ENCODE measurements at regions not wholly inside any gene's neighbourhood (a gene's known extent, or its start where the extent isn't known, plus 50 kb on each side); places are given as distances from the start of the nearest gene placed in this dataset.
"Not testable (repeated sequence)": the region's sequence is repeated elsewhere in the genome, so short reads cannot be mapped to it uniquely, and the experiment has no call there.

GRCh38 chr13:18949489-18949761 is 232.2 kb downstream of the TUBA3C start:
- no peak for DNase-seq (ENCODE audit: low spot score)

GRCh38 chr13:18948664-18949488 is 232.7 kb downstream of the TUBA3C start:
- no peak for DNase-seq (ENCODE audit: low spot score)

GRCh38 chr13:18948012-18948663 is 233.5 kb downstream of the TUBA3C start:
- no peak for DNase-seq (ENCODE audit: low spot score)

- DNase-seq (ENCODE audit: low spot score): no peak
Observed at GRCh38 chr13:18947376-18947977, 234.1 kb downstream of the TUBA3C start.

GRCh38 chr13:18946738-18947137 is 234.9 kb downstream of the TUBA3C start:
- DNase-seq (ENCODE audit: low spot score): no peak

GRCh38 chr13:18944501-18945068 is 237.0 kb downstream of the TUBA3C start:
- DNase-seq (ENCODE audit: low spot score): no peak

- DNase-seq (ENCODE audit: low spot score): no peak
Observed at GRCh38 chr13:18943721-18944391, 237.8 kb downstream of the TUBA3C start.

- DNase-seq (ENCODE audit: low spot score): no peak
Observed at GRCh38 chr13:18943273-18943672, 238.4 kb downstream of the TUBA3C start.

GRCh38 chr13:18936104-18936503 is 245.5 kb downstream of the TUBA3C start:
- no peak for DNase-seq (ENCODE audit: low spot score)

- DNase-seq (ENCODE audit: low spot score): no peak
Observed at GRCh38 chr13:18921063-18921462, 260.6 kb downstream of the TUBA3C start.

- not testable (repeated sequence) for DNase-seq (ENCODE audit: low spot score)
Observed at GRCh38 chr13:18905096-18905495, 276.5 kb downstream of the TUBA3C start.

- DNase-seq (ENCODE audit: low spot score): not testable (repeated sequence)
Observed at GRCh38 chr13:18895411-18895810, 286.2 kb downstream of the TUBA3C start.

- not testable (repeated sequence) for DNase-seq (ENCODE audit: low spot score)
Observed at GRCh38 chr13:18891242-18891641, 290.4 kb downstream of the TUBA3C start.

GRCh38 chr13:18874875-18875789 is 306.5 kb downstream of the TUBA3C start:
- not testable (repeated sequence) for DNase-seq (ENCODE audit: low spot score)

GRCh38 chr13:18870557-18870956 is 311.1 kb downstream of the TUBA3C start:
- DNase-seq (ENCODE audit: low spot score): not testable (repeated sequence)

GRCh38 chr13:18869365-18869764 is 312.3 kb downstream of the TUBA3C start:
- not testable (repeated sequence) for DNase-seq (ENCODE audit: low spot score)

GRCh38 chr13:18837986-18838629 is 343.5 kb downstream of the TUBA3C start:
- DNase-seq (ENCODE audit: low spot score): not testable (repeated sequence)

GRCh38 chr13:18837179-18837745 is 344.4 kb downstream of the TUBA3C start:
- DNase-seq (ENCODE audit: low spot score): not testable (repeated sequence)

- not testable (repeated sequence) for DNase-seq (ENCODE audit: low spot score)
Observed at GRCh38 chr13:18836371-18837178, 345.0 kb downstream of the TUBA3C start.

Measured in kidney tubule cell (primary cell).